Left renal cortex interstitium (tissue), 4 donors: ENCODE measurements at regions not wholly inside any gene's neighbourhood (a gene's known extent, or its start where the extent isn't known, plus 50 kb on each side); places are given as distances from the start of the nearest gene placed in this dataset.
"Not testable (repeated sequence)": the region's sequence is repeated elsewhere in the genome, so short reads cannot be mapped to it uniquely, and the experiment has no call there.

Experiments
- DNase-seq, 4 donors: peaks; one replicate each; pipeline ENCODE4 v3.0.0-alpha.2; 2013; ENCODE audit warnings: low read depth in 4 of 4, low spot score in 2 of 4, missing footprints in 1 of 4

GRCh38 chr2:125825781-125826180 lies 830.2 kb upstream of the GYPC start:
- not testable (repeated sequence) for DNase-seq

GRCh38 chr2:125837128-125837527 lies 818.8 kb upstream of the GYPC start:
- peak in 1 of 4 donors; percentile 7 for DNase-seq

- DNase-seq, result no peak
Observed at GRCh38 chr2:125837611-125838010, 818.3 kb upstream of the GYPC start.

- no peak for DNase-seq
Observed at GRCh38 chr2:125839945-125840344, 816.0 kb upstream of the GYPC start.

GRCh38 chr2:125842041-125842440 lies 813.9 kb upstream of the GYPC start:
- no peak for DNase-seq

- DNase-seq, result no peak
Observed at GRCh38 chr2:125850541-125850940, 805.4 kb upstream of the GYPC start.

GRCh38 chr2:125852364-125852763 lies 803.6 kb upstream of the GYPC start:
- DNase-seq, result no peak

- DNase-seq, result no peak
Observed at GRCh38 chr2:125853626-125854025, 802.3 kb upstream of the GYPC start.

GRCh38 chr2:125855204-125855603 lies 800.8 kb upstream of the GYPC start:
- no peak for DNase-seq

GRCh38 chr2:125857971-125858794 lies 797.8 kb upstream of the GYPC start:
- DNase-seq, result no peak

GRCh38 chr2:125861461-125861860 lies 794.5 kb upstream of the GYPC start:
- DNase-seq, result no peak

- DNase-seq, result no peak
Observed at GRCh38 chr2:125867908-125868307, 788.0 kb upstream of the GYPC start.

- DNase-seq, result no peak
Observed at GRCh38 chr2:125870264-125870663, 785.7 kb upstream of the GYPC start.

- no peak for DNase-seq
Observed at GRCh38 chr2:125870746-125871145, 785.2 kb upstream of the GYPC start.

- DNase-seq, result no peak
Observed at GRCh38 chr2:125874564-125874963, 781.4 kb upstream of the GYPC start.

- DNase-seq, result no peak
Observed at GRCh38 chr2:125885340-125885739, 770.6 kb upstream of the GYPC start.

- DNase-seq, result no peak
Observed at GRCh38 chr2:125886153-125886552, 769.8 kb upstream of the GYPC start.

- DNase-seq, result no peak
Observed at GRCh38 chr2:125901278-125901677, 754.7 kb upstream of the GYPC start.

GRCh38 chr2:125925891-125926546 lies 729.9 kb upstream of the GYPC start:
- no peak for DNase-seq

- DNase-seq, result no peak
Observed at GRCh38 chr2:125935559-125935958, 720.4 kb upstream of the GYPC start.

- no peak for DNase-seq
Observed at GRCh38 chr2:125942585-125943424, 713.2 kb upstream of the GYPC start.
